ENCODE measurements at regions not wholly inside any gene's neighbourhood (a gene's known extent, or its start where the extent isn't known, plus 50 kb on each side); places are given as distances from the start of the nearest gene placed in this dataset.

DNA sequence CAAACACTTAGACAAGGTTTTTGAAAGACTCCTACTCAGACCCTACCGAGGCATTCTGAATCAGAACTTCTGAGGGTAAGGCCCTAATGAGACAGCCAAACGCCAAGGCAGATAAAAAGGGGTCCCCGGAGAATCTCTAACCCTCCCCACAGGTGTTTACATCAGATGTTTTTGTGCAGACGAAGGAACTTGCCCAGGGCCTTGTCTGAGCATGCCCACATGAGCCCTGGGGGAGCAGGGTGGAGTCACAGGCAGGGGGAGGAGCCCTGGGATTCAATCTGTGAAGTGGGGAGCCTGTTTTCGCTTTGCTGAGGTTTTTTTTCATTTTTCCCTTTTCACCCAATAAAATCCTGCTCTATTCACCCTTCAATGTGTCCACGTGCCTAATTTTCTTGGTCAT is 61.6 kb upstream of the MED4 start:
- TF ChIP-seq POLR2AphosphoS5 (IDR thresholded peaks at IDR 0.05) (no peak), POLR2A (IDR thresholded peaks at IDR 0.05) (no peak)
- TF ChIP-seq, protein P1, sequence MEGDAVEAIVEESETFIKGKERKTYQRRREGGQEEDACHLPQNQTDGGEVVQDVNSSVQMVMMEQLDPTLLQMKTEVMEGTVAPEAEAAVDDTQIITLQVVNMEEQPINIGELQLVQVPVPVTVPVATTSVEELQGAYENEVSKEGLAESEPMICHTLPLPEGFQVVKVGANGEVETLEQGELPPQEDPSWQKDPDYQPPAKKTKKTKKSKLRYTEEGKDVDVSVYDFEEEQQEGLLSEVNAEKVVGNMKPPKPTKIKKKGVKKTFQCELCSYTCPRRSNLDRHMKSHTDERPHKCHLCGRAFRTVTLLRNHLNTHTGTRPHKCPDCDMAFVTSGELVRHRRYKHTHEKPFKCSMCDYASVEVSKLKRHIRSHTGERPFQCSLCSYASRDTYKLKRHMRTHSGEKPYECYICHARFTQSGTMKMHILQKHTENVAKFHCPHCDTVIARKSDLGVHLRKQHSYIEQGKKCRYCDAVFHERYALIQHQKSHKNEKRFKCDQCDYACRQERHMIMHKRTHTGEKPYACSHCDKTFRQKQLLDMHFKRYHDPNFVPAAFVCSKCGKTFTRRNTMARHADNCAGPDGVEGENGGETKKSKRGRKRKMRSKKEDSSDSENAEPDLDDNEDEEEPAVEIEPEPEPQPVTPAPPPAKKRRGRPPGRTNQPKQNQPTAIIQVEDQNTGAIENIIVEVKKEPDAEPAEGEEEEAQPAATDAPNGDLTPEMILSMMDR (IDR thresholded peaks at IDR 0.05): no peak
- no peaks in the 10 kb centered on the region for H3K27me3 ChIP-seq
- no peaks in the 10 kb centered on the region for H3K9me3 ChIP-seq
- H3K36me3 ChIP-seq: no peaks in the 10 kb centered on the region
- no peaks in the 10 kb centered on the region for H3K4me1 ChIP-seq
- intact Hi-C loops (cut with DNase I; ENCODE audit: low total_unique reads): no loop called here
- no peak overlapping the region for H3K4me3 ChIP-seq
- peak overlapping the region in 1 of 2 donors; percentile 41 for H3K27ac ChIP-seq
- DNase-seq (ENCODE audit: low spot score in 2 of 2): no peak

DNA sequence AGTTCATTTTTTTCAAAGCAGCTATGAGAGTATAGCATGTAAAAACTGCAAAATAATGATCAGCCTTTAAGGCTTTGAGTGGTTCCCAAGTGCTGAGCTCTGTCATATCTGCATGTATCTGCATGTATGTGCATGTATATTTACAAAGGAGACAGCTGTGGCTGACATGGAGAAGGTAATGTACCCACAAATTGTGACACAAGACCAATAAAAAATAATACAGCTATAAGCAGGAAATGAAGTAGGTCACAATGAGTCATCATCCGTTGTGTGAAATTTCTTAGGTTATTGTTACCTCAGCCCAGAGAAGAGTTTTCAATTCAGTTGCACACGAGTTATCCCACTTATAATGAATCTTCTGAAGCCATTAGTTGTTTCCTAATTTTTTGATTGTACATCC is 60.9 kb upstream of the MED4 start:
- intact Hi-C loops (cut with DNase I; ENCODE audit: low total_unique reads): no loop called here
- H3K36me3 ChIP-seq: no peaks in the 10 kb centered on the region
- no peaks in the 10 kb centered on the region for H3K27me3 ChIP-seq
- H3K9me3 ChIP-seq: no peaks in the 10 kb centered on the region
- TF ChIP-seq POLR2A (IDR thresholded peaks at IDR 0.05) (no peak), POLR2AphosphoS5 (IDR thresholded peaks at IDR 0.05) (no peak)
- TF ChIP-seq, protein P1 (IDR thresholded peaks at IDR 0.05): no peak
- H3K4me1 ChIP-seq: no peaks in the 10 kb centered on the region
- no peak overlapping the region for H3K4me3 ChIP-seq
- no peak for DNase-seq (ENCODE audit: low spot score in 2 of 2)
- H3K27ac ChIP-seq: peak overlapping the region; percentile 38 to 41

DNA sequence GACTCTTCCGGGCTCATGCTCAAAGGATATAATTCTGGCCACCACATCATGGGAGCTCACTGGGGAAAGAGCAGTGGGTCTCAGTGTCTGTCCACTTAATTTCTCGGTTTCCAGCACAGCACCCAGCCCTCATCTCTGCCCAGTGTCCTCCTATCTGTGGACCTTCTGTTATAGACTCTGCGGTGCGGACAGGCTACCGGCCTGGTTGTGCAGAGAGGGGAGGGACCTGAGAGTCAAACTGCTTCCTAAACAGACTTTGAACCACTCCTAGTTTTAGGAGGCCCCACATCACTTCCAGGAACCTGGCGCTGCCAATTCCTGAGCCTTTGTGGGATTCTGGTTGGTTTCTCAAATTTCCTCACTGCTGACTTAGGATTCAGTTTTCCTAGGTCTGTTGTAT is 59.8 kb upstream of the MED4 start:
- intact Hi-C loops (cut with DNase I; ENCODE audit: low total_unique reads): no loop called here
- Histone ChIP-seq H3K4me3 (no peak overlapping the region), H3K27ac (no peak overlapping the region), H3K4me1 (no peaks in the 10 kb centered on the region), H3K36me3 (no peaks in the 10 kb centered on the region), H3K9me3 (no peaks in the 10 kb centered on the region), H3K27me3 (no peaks in the 10 kb centered on the region)
- TF ChIP-seq POLR2AphosphoS5 (IDR thresholded peaks at IDR 0.05): no peak
- DNase-seq (ENCODE audit: low spot score in 2 of 2): no peak

DNA sequence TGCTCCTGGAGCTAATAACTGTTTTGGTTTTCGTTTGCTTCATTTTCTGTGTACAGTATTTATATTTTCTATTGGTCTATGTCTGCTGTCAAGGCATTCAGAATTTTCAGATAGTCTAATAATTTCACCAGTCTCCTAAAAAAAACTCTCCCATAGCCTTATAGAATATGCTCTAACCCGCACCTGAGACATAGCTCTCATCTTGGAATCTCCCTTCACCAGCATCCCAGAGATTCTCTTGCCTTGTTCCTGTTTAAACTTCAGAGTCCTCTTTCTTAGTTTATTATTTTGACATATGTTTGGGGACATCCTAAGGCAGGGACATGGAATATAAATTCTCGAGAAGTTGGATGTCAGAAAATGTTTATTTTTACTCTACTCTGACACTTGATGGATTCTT is 58.3 kb upstream of the MED4 start:
- no peaks in the 10 kb centered on the region for H3K27me3 ChIP-seq
- TF ChIP-seq POLR2AphosphoS5 (IDR thresholded peaks at IDR 0.05): no peak
- no peaks in the 10 kb centered on the region for H3K4me1 ChIP-seq
- H3K36me3 ChIP-seq: no peaks in the 10 kb centered on the region
- H3K4me3 ChIP-seq: no peak overlapping the region
- no peaks in the 10 kb centered on the region for H3K9me3 ChIP-seq
- no peak overlapping the region for H3K27ac ChIP-seq
- intact Hi-C loops (cut with DNase I; ENCODE audit: low total_unique reads): no loop called here
- DNase-seq (ENCODE audit: low spot score in 2 of 2): no peak

DNA sequence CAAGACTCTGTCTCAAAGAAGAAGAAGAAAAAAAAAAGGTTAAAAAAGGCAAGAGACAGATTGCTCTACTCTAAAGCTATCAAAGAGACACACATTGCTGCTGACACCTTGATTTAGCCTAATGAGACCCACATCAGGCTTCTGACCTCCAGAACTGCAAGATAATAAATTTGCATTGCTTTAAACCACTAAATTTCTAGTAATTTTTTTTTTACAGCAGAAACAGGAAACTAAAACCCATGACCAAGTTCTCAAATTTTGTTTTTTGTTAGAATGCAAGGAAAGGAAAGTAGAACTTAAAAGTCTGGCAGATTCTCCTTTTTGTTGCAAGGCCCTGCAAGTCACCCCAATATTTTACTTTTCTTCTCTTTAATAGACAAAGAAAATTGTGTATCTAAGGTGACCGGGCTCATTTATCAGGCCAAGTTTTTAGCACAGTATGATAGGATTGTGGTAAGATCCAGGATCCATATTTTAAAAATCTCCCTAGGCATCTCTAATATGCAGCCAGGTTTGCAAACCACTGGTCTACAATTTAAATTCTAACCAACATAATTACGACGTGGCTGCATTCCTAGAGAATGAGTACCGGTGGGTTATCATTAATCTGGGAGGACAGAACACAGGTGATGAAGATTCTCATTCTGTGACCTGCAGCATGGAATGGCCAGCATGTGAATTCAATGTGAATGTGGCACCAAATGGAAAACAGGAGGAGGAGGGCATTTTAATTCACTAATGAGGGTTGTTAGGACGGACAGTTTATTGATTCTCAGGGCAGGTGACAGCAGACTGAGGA is 56.7 kb upstream of the MED4 start:
- no peaks in the 10 kb centered on the region for H3K36me3 ChIP-seq
- TF ChIP-seq POLR2AphosphoS5 (IDR thresholded peaks at IDR 0.05) (no peak), POLR2A (IDR thresholded peaks at IDR 0.05) (no peak)
- TF ChIP-seq, protein P1 (IDR thresholded peaks at IDR 0.05): no peak
- no peaks in the 10 kb centered on the region for H3K27me3 ChIP-seq
- intact Hi-C loops (cut with DNase I; ENCODE audit: low total_unique reads): no loop called here
- no peak overlapping the region for H3K27ac ChIP-seq
- no peak overlapping the region for H3K4me3 ChIP-seq
- H3K4me1 ChIP-seq: no peaks in the 10 kb centered on the region
- H3K9me3 ChIP-seq: no peaks in the 10 kb centered on the region
- DNase-seq (ENCODE audit: low spot score in 2 of 2): no peak

DNA sequence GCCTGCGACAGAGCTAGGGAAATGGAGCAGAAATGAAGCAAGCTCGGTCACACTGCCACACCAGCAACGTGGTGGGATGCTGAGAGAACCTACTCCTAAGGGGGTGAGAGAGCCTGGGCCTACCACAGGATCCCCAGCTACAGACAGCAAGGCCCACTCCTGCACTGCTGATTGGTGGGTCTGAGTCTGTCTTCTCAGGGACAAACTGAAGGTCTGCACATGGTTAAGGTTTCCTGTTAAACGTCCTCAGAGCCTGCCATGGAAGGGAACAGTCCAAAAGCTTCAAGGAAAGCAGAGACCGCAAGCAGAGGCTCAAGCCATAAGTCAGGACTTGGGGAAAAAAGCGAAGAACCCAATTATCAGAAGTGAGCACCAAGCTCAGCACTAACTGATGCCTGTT is 53.5 kb upstream of the MED4 start:
- Histone ChIP-seq H3K9me3 (no peaks in the 10 kb centered on the region), H3K4me3 (no peak overlapping the region), H3K27ac (no peak overlapping the region), H3K4me1 (no peaks in the 10 kb centered on the region), H3K36me3 (no peaks in the 10 kb centered on the region), H3K27me3 (no peaks in the 10 kb centered on the region)
- DNase-seq (ENCODE audit: low spot score in 2 of 2): no peak
- TF ChIP-seq POLR2AphosphoS5 (IDR thresholded peaks at IDR 0.05) (no peak), POLR2A (IDR thresholded peaks at IDR 0.05) (no peak)
- TF ChIP-seq, protein P1 (IDR thresholded peaks at IDR 0.05): no peak
- intact Hi-C loops (cut with DNase I; ENCODE audit: low total_unique reads): loop anchor here (10.0 kb wide), 1 partner anchor 156 kb away; the partner anchor contains the start of gene RB1

Measured in breast epithelium (tissue), 4 donors.